ENCODE measurements at regions not wholly inside any gene's neighbourhood (a gene's known extent, or its start where the extent isn't known, plus 50 kb on each side); places are given as distances from the start of the nearest gene placed in this dataset.

GRCh38 chr2:3099860-3100234 is 277.8 kb downstream of the EIPR1 start:
- no peak for DNase-seq (ENCODE audit: low spot score in 2 of 2)
- Mint-ChIP-seq H3K27me3 (peaks cover 14% of the 10 kb centered on the region), H3K27ac (no peak overlapping the region), H3K9me3 (no peaks in the 10 kb centered on the region), H3K4me3 (no peak overlapping the region), H3K36me3 (no peaks in the 10 kb centered on the region), H3K4me1 (no peaks in the 10 kb centered on the region)
- no peak for ATAC-seq (ENCODE audit: low read depth)

- no peak for ATAC-seq (ENCODE audit: low read depth)
- DNase-seq (ENCODE audit: low spot score in 2 of 2) = no peak
- H3K27ac Mint-ChIP-seq = no peak overlapping the region
- H3K9me3 Mint-ChIP-seq = no peaks in the 10 kb centered on the region
- H3K27me3 Mint-ChIP-seq = peaks cover 14% of the 10 kb centered on the region
- no peaks in the 10 kb centered on the region for H3K4me1 Mint-ChIP-seq
- H3K36me3 Mint-ChIP-seq = no peaks in the 10 kb centered on the region
- no peak overlapping the region for H3K4me3 Mint-ChIP-seq
Observed at GRCh38 chr2:3099145-3099859, 278.3 kb downstream of the EIPR1 start.

- no peaks in the 10 kb centered on the region for H3K36me3 Mint-ChIP-seq
- DNase-seq (ENCODE audit: low spot score in 2 of 2) = no peak
- H3K9me3 Mint-ChIP-seq = no peaks in the 10 kb centered on the region
- ATAC-seq (ENCODE audit: low read depth) = no peak
- no peak overlapping the region for H3K27ac Mint-ChIP-seq
- H3K4me1 Mint-ChIP-seq = no peaks in the 10 kb centered on the region
- H3K27me3 Mint-ChIP-seq = peaks cover 16% of the 10 kb centered on the region
- no peak overlapping the region for H3K4me3 Mint-ChIP-seq
Observed at GRCh38 chr2:3098231-3098630, 279.4 kb downstream of the EIPR1 start.

GRCh38 chr2:3097804-3098203 is 279.8 kb downstream of the EIPR1 start:
- no peaks in the 10 kb centered on the region for H3K4me1 Mint-ChIP-seq
- peaks cover 14% of the 10 kb centered on the region for H3K27me3 Mint-ChIP-seq
- no peak for DNase-seq (ENCODE audit: low spot score in 2 of 2)
- no peaks in the 10 kb centered on the region for H3K36me3 Mint-ChIP-seq
- H3K9me3 Mint-ChIP-seq = no peaks in the 10 kb centered on the region
- no peak for ATAC-seq (ENCODE audit: low read depth)
- H3K27ac Mint-ChIP-seq = no peak overlapping the region
- no peak overlapping the region for H3K4me3 Mint-ChIP-seq

GRCh38 chr2:3094999-3095958 is 282.3 kb downstream of the EIPR1 start:
- Mint-ChIP-seq H3K36me3 (no peaks in the 10 kb centered on the region), H3K27me3 (peaks cover 8% of the 10 kb centered on the region), H3K27ac (no peak overlapping the region), H3K4me1 (no peaks in the 10 kb centered on the region), H3K9me3 (peaks cover 4% of the 10 kb centered on the region), H3K4me3 (no peak overlapping the region)
- ATAC-seq (ENCODE audit: low read depth) (no peak), DNase-seq (ENCODE audit: low spot score in 2 of 2) (no peak)

GRCh38 chr2:3094318-3094717 is 283.3 kb downstream of the EIPR1 start:
- no peak overlapping the region for H3K27ac Mint-ChIP-seq
- no peaks in the 10 kb centered on the region for H3K4me1 Mint-ChIP-seq
- ATAC-seq (ENCODE audit: low read depth) (no peak), DNase-seq (ENCODE audit: low spot score in 2 of 2) (no peak)
- no peak overlapping the region for H3K4me3 Mint-ChIP-seq
- H3K27me3 Mint-ChIP-seq = peaks cover 6% of the 10 kb centered on the region
- no peaks in the 10 kb centered on the region for H3K36me3 Mint-ChIP-seq
- peaks cover 10% of the 10 kb centered on the region for H3K9me3 Mint-ChIP-seq

GRCh38 chr2:3091696-3092095 is 285.9 kb downstream of the EIPR1 start:
- DNase-seq (ENCODE audit: low spot score in 2 of 2) (no peak), ATAC-seq (ENCODE audit: low read depth) (no peak)
- Mint-ChIP-seq H3K4me1 (no peaks in the 10 kb centered on the region), H3K27me3 (peaks cover 4% of the 10 kb centered on the region), H3K9me3 (peaks cover 12% of the 10 kb centered on the region), H3K36me3 (no peaks in the 10 kb centered on the region), H3K27ac (no peak overlapping the region), H3K4me3 (no peak overlapping the region)

GRCh38 chr2:3082705-3083104 is 294.9 kb downstream of the EIPR1 start:
- H3K27me3 Mint-ChIP-seq = peaks cover 11% of the 10 kb centered on the region
- peaks cover 2% of the 10 kb centered on the region for H3K36me3 Mint-ChIP-seq
- H3K27ac Mint-ChIP-seq = no peak overlapping the region
- no peak for ATAC-seq (ENCODE audit: low read depth)
- peaks cover 8% of the 10 kb centered on the region for H3K9me3 Mint-ChIP-seq
- no peak for DNase-seq (ENCODE audit: low spot score in 2 of 2)
- H3K4me3 Mint-ChIP-seq = no peak overlapping the region
- H3K4me1 Mint-ChIP-seq = no peaks in the 10 kb centered on the region

GRCh38 chr2:3079959-3080948 is 297.4 kb downstream of the EIPR1 start:
- peaks cover 2% of the 10 kb centered on the region for H3K36me3 Mint-ChIP-seq
- peaks cover 5% of the 10 kb centered on the region for H3K9me3 Mint-ChIP-seq
- DNase-seq (ENCODE audit: low spot score in 2 of 2) (no peak), ATAC-seq (ENCODE audit: low read depth) (no peak)
- H3K27me3 Mint-ChIP-seq = peaks cover 9% of the 10 kb centered on the region
- H3K4me3 Mint-ChIP-seq = no peak overlapping the region
- H3K27ac Mint-ChIP-seq = no peak overlapping the region
- no peaks in the 10 kb centered on the region for H3K4me1 Mint-ChIP-seq

GRCh38 chr2:3079466-3079865 is 298.2 kb downstream of the EIPR1 start:
- Mint-ChIP-seq H3K27me3 (peaks cover 11% of the 10 kb centered on the region), H3K9me3 (peaks cover 3% of the 10 kb centered on the region), H3K27ac (no peak overlapping the region), H3K4me3 (no peak overlapping the region), H3K4me1 (no peaks in the 10 kb centered on the region), H3K36me3 (peaks cover 2% of the 10 kb centered on the region)
- ATAC-seq (ENCODE audit: low read depth) (no peak), DNase-seq (ENCODE audit: low spot score in 2 of 2) (no peak)

- H3K9me3 Mint-ChIP-seq = peaks cover 3% of the 10 kb centered on the region
- no peak for ATAC-seq (ENCODE audit: low read depth)
Observed at GRCh38 chr2:3078684-3079083, 298.9 kb downstream of the EIPR1 start.

GRCh38 chr2:3076848-3077642 is 300.6 kb downstream of the EIPR1 start:
- Mint-ChIP-seq H3K4me3 (no peak overlapping the region), H3K27ac (no peak overlapping the region), H3K4me1 (no peaks in the 10 kb centered on the region), H3K36me3 (no peaks in the 10 kb centered on the region), H3K9me3 (no peaks in the 10 kb centered on the region), H3K27me3 (peaks cover 12% of the 10 kb centered on the region)
- ATAC-seq (ENCODE audit: low read depth) = no peak
- no peak for DNase-seq (ENCODE audit: low spot score in 2 of 2)

More at GRCh38 chr2:3078684-3079083, 298.9 kb downstream of the EIPR1 start:
- Mint-ChIP-seq H3K4me3 (no peak overlapping the region), H3K27ac (no peak overlapping the region), H3K4me1 (no peaks in the 10 kb centered on the region), H3K36me3 (peaks cover 2% of the 10 kb centered on the region), H3K27me3 (peaks cover 12% of the 10 kb centered on the region)
- DNase-seq (ENCODE audit: low spot score in 2 of 2) = no peak

- DNase-seq (ENCODE audit: low spot score in 2 of 2) = no peak
- Mint-ChIP-seq H3K9me3 (no peaks in the 10 kb centered on the region), H3K27ac (no peak overlapping the region), H3K4me3 (no peak overlapping the region), H3K4me1 (no peaks in the 10 kb centered on the region), H3K36me3 (no peaks in the 10 kb centered on the region), H3K27me3 (peaks cover 12% of the 10 kb centered on the region)
- ATAC-seq (ENCODE audit: low read depth) = no peak
Observed at GRCh38 chr2:3075991-3076340, 301.7 kb downstream of the EIPR1 start.
